A549 (cell line): ENCODE measurements at regions not wholly inside any gene's neighbourhood (a gene's known extent, or its start where the extent isn't known, plus 50 kb on each side); places are given as distances from the start of the nearest gene placed in this dataset.

ENCODE experiments used
- ATAC-seq, 2 experiments: fragments of 200-7000 bp in 1 of 2; fragments of >200 bp in 1 of 2; cut with Nextera tagmentation in 1 of 2; cut with Tn5 transposase in 1 of 2; 3 replicates each; pipeline versions ENCODE4 v1.8.0 to v1.9.1; 2018 to 2020; ENCODE audit warnings: mild to moderate bottlenecking in 1 of 2, moderate library complexity in 1 of 2
- CTCF ChIA-PET: fragments of 300-600 bp; sonication (Branson Sonifier 250); formaldehyde crosslinking; extraction: SDS; loops from one replicate; lab custom pipeline; 2021; ENCODE audit warnings: antibody characterized with exemption, inconsistent platforms; lab: Yijun Ruan, JAX
- POLR2A ChIA-PET: fragments of 350-600 bp; formaldehyde crosslinking; extraction: SDS; loops from one replicate; lab custom pipeline; 2021; ENCODE audit warnings: antibody characterized with exemption, inconsistent platforms; lab: Yijun Ruan, JAX
- DNase-seq, 2 experiments: peaks; one replicate each; pipeline versions ENCODE4 v3.0.0 to v3.0.0-alpha.2; 2011 to 2016; ENCODE audit warnings: low read depth in 1 of 2, low spot score in 1 of 2
- FAIRE-seq: peaks from 2 replicates; lab custom pipeline; 2011; peaks lifted over from hg19 to GRCh38; lab: Jason Lieb, UNC
- H3K27ac ChIP-seq, 2 experiments: fragments of >200 bp; sonication (Bioruptor Twin); formaldehyde crosslinking; 3 replicates each; pipeline ENCODE4 v1.5.1; 2016 to 2017
- H3K4me1 ChIP-seq: fragments of >200 bp; sonication (Bioruptor Twin); formaldehyde crosslinking; 3 replicates; pipeline ENCODE4 v1.6.1; 2016
- H3K4me2 ChIP-seq: fragments of >200 bp; sonication (Bioruptor Twin); formaldehyde crosslinking; 3 replicates; pipeline ENCODE4 v1.6.1; 2016
- H3K4me3 ChIP-seq: fragments of >200 bp; sonication (Bioruptor Twin); formaldehyde crosslinking; 3 replicates; pipeline ENCODE4 v1.5.1; 2016
- H3K9me3 ChIP-seq: fragments of >200 bp; sonication (Bioruptor Twin); formaldehyde crosslinking; 3 replicates; pipeline ENCODE4 v1.6.1; 2016
- BCL3 ChIP-seq: fragments of >200 bp; sonication (Bioruptor Twin); formaldehyde crosslinking; IDR thresholded peaks from 3 replicates; pipeline ENCODE4 v1.6.1; 2016
- CBX8 ChIP-seq: fragments of 200-600 bp; sonication (generic); IDR thresholded peaks from 2 replicates; pipeline ENCODE4 v1.6.1; 2016
- CHD4 ChIP-seq: fragments of 200-600 bp; sonication (generic); IDR thresholded peaks from 2 replicates; pipeline ENCODE4 v1.6.1; 2016; ENCODE audit warnings: antibody characterized with exemption, mild to moderate bottlenecking, borderline replicate concordance
- EHF ChIP-seq: fragments of 250-450 bp; sonication (Bioruptor Pico); IDR thresholded peaks from 2 replicates; pipeline ENCODE4 v1.5.0; 2020; ENCODE audit warnings: mild to moderate bottlenecking
- ELK1 ChIP-seq: fragments of 150-350 bp; IDR thresholded peaks from 2 replicates; pipeline ENCODE4 v1.6.1; 2014; ENCODE audit warnings: low read depth, mild to moderate bottlenecking, low read length
- FOSB ChIP-seq: fragments of 250-450 bp; sonication (Bioruptor Pico); IDR thresholded peaks from 2 replicates; pipeline ENCODE4 v1.5.0; 2020; ENCODE audit warnings: mild to moderate bottlenecking, moderate library complexity
- FOSL2 ChIP-seq, 2 experiments: fragments of 450-650 bp in 1 of 2; fragments of >200 bp in 1 of 2; sonication (Bioruptor Twin) in 1 of 2; formaldehyde crosslinking; IDR thresholded peaks; 2 replicates each; pipeline versions ENCODE4 v1.5.0 to v1.6.1; 2016 to 2020; ENCODE audit warnings: mild to moderate bottlenecking in 1 of 2, moderate library complexity in 1 of 2
- FOXS1 ChIP-seq: fragments of 250-450 bp; sonication (Bioruptor Pico); IDR thresholded peaks from 2 replicates; pipeline ENCODE4 v1.5.0; 2020; ENCODE audit warnings: mild to moderate bottlenecking, moderate library complexity
- HES2 ChIP-seq: fragments of >200 bp; sonication (Bioruptor Twin); formaldehyde crosslinking; IDR thresholded peaks from 2 replicates; pipeline ENCODE4 v1.6.1; 2016
- HMGXB4 ChIP-seq: fragments of 250-450 bp; sonication (Bioruptor Pico); IDR thresholded peaks from 2 replicates; pipeline ENCODE4 v1.5.0; 2021; ENCODE audit warnings: mild to moderate bottlenecking, moderate library complexity, borderline replicate concordance
- HOXB13 ChIP-seq: fragments of 250-450 bp; sonication (Bioruptor Pico); IDR thresholded peaks from 2 replicates; pipeline ENCODE4 v1.5.0; 2020; ENCODE audit warnings: low read depth, mild to moderate bottlenecking, moderate library complexity
- HOXB5 ChIP-seq: fragments of 250-450 bp; sonication (Bioruptor Pico); IDR thresholded peaks from 2 replicates; pipeline ENCODE4 v1.5.0; 2020; ENCODE audit warnings: mild to moderate bottlenecking, moderate library complexity
- JUNB ChIP-seq: fragments of >200 bp; sonication (Bioruptor Twin); formaldehyde crosslinking; IDR thresholded peaks from 2 replicates; pipeline ENCODE4 v1.6.1; 2016
- KDM5A ChIP-seq: fragments of 200-600 bp; sonication (generic); IDR thresholded peaks from 2 replicates; pipeline ENCODE4 v1.6.1; 2016; ENCODE audit warnings: antibody characterized with exemption, mild to moderate bottlenecking
- MAFK ChIP-seq: fragments of 450-650 bp; IDR thresholded peaks from 2 replicates; pipeline ENCODE4 v1.6.1; 2014; ENCODE audit not compliant: partially characterized antibody
- MAZ ChIP-seq: fragments of 150-350 bp; IDR thresholded peaks from 2 replicates; pipeline ENCODE4 v1.6.1; 2014; ENCODE audit warnings: antibody characterized with exemption, low read depth, low read length, borderline replicate concordance
- NFE2L2 ChIP-seq: fragments of 150-350 bp; conservative IDR thresholded peaks from 2 replicates; pipeline ENCODE4 v1.6.1; 2014; ENCODE audit warnings: low read length
- NR3C1 ChIP-seq: fragments of >200 bp; sonication (Bioruptor Twin); formaldehyde crosslinking; IDR thresholded peaks from 3 replicates; pipeline ENCODE4 v1.6.1; 2017
- POLR2A ChIP-seq: IDR thresholded peaks from 2 replicates; pipeline ENCODE4 v1.6.1; 2012; ENCODE audit warnings: mild to moderate bottlenecking, low read length
- RAD21 ChIP-seq, 2 experiments: fragments of >200 bp in 1 of 2; sonication (Bioruptor Twin) in 1 of 2; formaldehyde crosslinking in 1 of 2; IDR thresholded peaks in 1 of 2; conservative IDR thresholded peaks in 1 of 2; 2 replicates in 1 of 2; 3 replicates in 1 of 2; pipeline ENCODE4 v1.6.1; 2012 to 2018; ENCODE audit warnings: inconsistent platforms in 1 of 2
- RARB ChIP-seq: fragments of 250-450 bp; sonication (Bioruptor Pico); IDR thresholded peaks from 2 replicates; pipeline ENCODE4 v1.8.0; 2021; ENCODE audit warnings: mild to moderate bottlenecking, moderate library complexity
- RNF2 ChIP-seq: fragments of 200-600 bp; sonication (generic); IDR thresholded peaks from 2 replicates; pipeline ENCODE4 v1.6.1; 2016; ENCODE audit warnings: low read depth, mild to moderate bottlenecking, antibody characterized with exemption, moderate library complexity, borderline replicate concordance
- SMC3 ChIP-seq: fragments of >200 bp; sonication (Bioruptor Twin); formaldehyde crosslinking; IDR thresholded peaks from 3 replicates; pipeline ENCODE4 v1.6.1; 2018; ENCODE audit warnings: inconsistent platforms
- SREBF2 ChIP-seq: fragments of 450-650 bp; IDR thresholded peaks from 2 replicates; pipeline ENCODE4 v1.6.1; 2014; ENCODE audit warnings: mild to moderate bottlenecking, moderate library complexity
- TFCP2L1 ChIP-seq: fragments of 250-450 bp; sonication (Bioruptor Pico); IDR thresholded peaks from 2 replicates; pipeline ENCODE4 v1.5.0; 2021; ENCODE audit warnings: mild to moderate bottlenecking
- TP53 ChIP-seq: fragments of 250-450 bp; sonication (Bioruptor Pico); IDR thresholded peaks from 2 replicates; pipeline ENCODE4 v1.5.0; 2021; ENCODE audit warnings: mild to moderate bottlenecking, moderate library complexity
- USF2 ChIP-seq: fragments of 450-650 bp; IDR thresholded peaks from 2 replicates; pipeline ENCODE4 v1.6.1; 2014; ENCODE audit warnings: antibody characterized with exemption
- ZFP36 ChIP-seq: fragments of 450-650 bp; IDR thresholded peaks from 2 replicates; pipeline ENCODE4 v1.6.1; 2014; ENCODE audit warnings: borderline replicate concordance; ENCODE audit not compliant: partially characterized antibody

- CTCF ChIA-PET = no interaction called here
- DNase-seq (no peak), FAIRE-seq (no peak), ATAC-seq (no peak)
- H3K27ac ChIP-seq = no peak overlapping the region
- H3K4me1 ChIP-seq = no peaks in the 10 kb centered on the region
- POLR2A ChIA-PET = no interaction called here
- no peak overlapping the region for H3K4me2 ChIP-seq
- TF ChIP-seq FOSB (CRISPR knock-in tag) = no peak
- no peak for TF ChIP-seq BCL3
- no peak for TF ChIP-seq HES2
- TF ChIP-seq RAD21 (conservative IDR thresholded peaks at IDR 0.05 in 1 of 2, IDR thresholded peaks at IDR 0.05 in 1 of 2) = no peak
- no peak for TF ChIP-seq HMGXB4 (CRISPR knock-in tag)
- TF ChIP-seq CHD4 = no peak
- TF ChIP-seq KDM5A = no peak
- TF ChIP-seq JUNB = no peak
- TF ChIP-seq TFCP2L1 (CRISPR knock-in tag) = no peak
- no peak for TF ChIP-seq FOXS1 (CRISPR knock-in tag)
- no peak for TF ChIP-seq SREBF2
- no peak for TF ChIP-seq EHF (CRISPR knock-in tag)
- TF ChIP-seq FOSL2 (IDR thresholded peaks at IDR 0.05) = no peak
- no peak for TF ChIP-seq FOSL2 (CRISPR knock-in tag; IDR thresholded peaks at IDR 0.05)
- no peak for TF ChIP-seq RNF2
- no peak for TF ChIP-seq SMC3
- no peak overlapping the region for H3K4me3 ChIP-seq
- no peaks in the 10 kb centered on the region for H3K9me3 ChIP-seq
Measured at GRCh38 chr2:146193619-146194018, 1651.2 kb upstream of the ACVR2A start.

GRCh38 chr2:146189541-146189940 is 1655.3 kb upstream of the ACVR2A start:
- Histone ChIP-seq H3K4me3 (no peak overlapping the region), H3K4me1 (no peaks in the 10 kb centered on the region), H3K9me3 (no peaks in the 10 kb centered on the region), H3K4me2 (no peak overlapping the region), H3K27ac (no peak overlapping the region)
- ChIA-PET CTCF (no interaction called here), POLR2A (no interaction called here)
- ATAC-seq (no peak), FAIRE-seq (no peak), DNase-seq (no peak)
- TF ChIP-seq NR3C1 (no peak), POLR2A (no peak), CBX8 (no peak), HOXB13 (CRISPR knock-in tag) (no peak), NFE2L2 (no peak), HOXB5 (no peak), TFCP2L1 (CRISPR knock-in tag) (no peak), ELK1 (no peak), ZFP36 (no peak), MAZ (no peak), RARB (CRISPR knock-in tag) (no peak), USF2 (no peak), TP53 (CRISPR knock-in tag) (no peak), HES2 (no peak), MAFK (no peak), HMGXB4 (CRISPR knock-in tag) (no peak)
